GM18867 (cell line): ENCODE measurements at regions not wholly inside any gene's neighbourhood (a gene's known extent, or its start where the extent isn't known, plus 50 kb on each side); places are given as distances from the start of the nearest gene placed in this dataset.
A peak's percentile ranks its signal among the peaks of the same experiment; 100 is the strongest.

Experiments used
- ATAC-seq: cut with Tn5 transposase; IDR thresholded peaks from one replicate; pipeline ENCODE4 v1.9.1; 2021; ENCODE audit warnings: mild to moderate bottlenecking, moderate library complexity; ENCODE audit not compliant: unreplicated experiment

DNA sequence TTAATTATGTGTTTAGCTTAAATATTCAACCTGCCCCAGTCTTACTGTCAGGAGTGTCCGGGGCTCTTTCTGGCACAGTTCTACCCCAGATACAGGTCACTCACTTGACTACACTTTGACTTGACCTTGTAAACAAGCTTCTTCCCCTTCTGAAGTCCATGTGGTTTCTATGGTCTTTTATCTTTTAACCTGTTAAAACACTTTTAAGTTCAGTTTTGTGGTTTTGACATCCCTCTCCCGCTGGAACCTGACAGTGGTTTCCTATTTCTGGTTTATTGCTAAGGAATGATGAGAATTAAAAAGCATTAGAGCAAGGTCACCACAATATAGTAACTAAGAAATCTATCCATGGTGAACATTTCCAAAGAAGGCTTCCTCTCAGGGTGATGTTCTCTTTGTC, 300.1 kb downstream of the TMEM167A start:
- ATAC-seq: no peak

GRCh38 chr5:82772281-82772680, 304.9 kb downstream of the TMEM167A start:
- no peak for ATAC-seq

GRCh38 chr5:82766206-82766605, 311.0 kb downstream of the TMEM167A start:
- ATAC-seq: no peak

DNA sequence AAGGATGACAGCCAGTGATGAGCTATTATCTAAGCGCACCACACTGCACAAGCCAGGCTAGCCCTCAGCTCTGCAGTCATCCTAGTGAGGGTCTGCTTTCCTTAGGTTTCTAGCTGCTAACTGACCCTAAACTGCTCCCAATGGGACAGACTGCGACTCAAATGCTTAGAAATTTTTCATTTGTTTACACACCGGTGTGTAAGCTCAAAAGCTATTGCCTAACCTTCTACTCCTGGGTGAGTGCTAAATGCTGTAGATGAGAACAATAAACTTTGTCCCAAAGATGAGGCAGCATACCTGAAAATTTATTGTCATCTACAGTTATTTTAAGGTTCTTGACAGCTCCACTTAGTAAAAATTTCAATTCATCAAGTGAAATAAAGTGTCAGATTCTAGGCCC, 311.4 kb downstream of the TMEM167A start:
- no peak for ATAC-seq

GRCh38 chr5:82760856-82761255, 316.3 kb downstream of the TMEM167A start:
- no peak for ATAC-seq

- ATAC-seq: no peak
These were observed 318.3 kb downstream of the TMEM167A start for GRCh38 chr5:82758881-82759280.

DNA sequence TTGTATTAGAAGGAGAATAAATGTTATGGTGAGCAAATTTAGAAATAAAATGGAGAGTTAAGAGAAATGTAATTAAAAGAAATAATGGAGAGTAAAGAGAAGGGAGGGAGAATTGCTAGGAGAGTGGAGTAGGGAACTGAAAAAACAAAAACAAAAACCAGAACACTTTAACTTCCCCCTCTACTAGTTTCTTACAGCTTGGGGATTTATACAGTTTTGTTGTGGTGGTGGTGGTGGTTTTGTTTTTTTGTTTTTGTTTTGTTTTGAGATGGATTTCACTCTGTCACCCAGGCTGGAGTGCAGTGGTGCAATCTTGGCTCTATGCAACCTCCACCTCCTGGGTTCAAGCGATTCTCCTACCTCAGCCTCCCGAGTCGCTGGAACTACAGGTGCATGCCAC, 322.4 kb downstream of the TMEM167A start:
- peak; percentile 94 for ATAC-seq

DNA sequence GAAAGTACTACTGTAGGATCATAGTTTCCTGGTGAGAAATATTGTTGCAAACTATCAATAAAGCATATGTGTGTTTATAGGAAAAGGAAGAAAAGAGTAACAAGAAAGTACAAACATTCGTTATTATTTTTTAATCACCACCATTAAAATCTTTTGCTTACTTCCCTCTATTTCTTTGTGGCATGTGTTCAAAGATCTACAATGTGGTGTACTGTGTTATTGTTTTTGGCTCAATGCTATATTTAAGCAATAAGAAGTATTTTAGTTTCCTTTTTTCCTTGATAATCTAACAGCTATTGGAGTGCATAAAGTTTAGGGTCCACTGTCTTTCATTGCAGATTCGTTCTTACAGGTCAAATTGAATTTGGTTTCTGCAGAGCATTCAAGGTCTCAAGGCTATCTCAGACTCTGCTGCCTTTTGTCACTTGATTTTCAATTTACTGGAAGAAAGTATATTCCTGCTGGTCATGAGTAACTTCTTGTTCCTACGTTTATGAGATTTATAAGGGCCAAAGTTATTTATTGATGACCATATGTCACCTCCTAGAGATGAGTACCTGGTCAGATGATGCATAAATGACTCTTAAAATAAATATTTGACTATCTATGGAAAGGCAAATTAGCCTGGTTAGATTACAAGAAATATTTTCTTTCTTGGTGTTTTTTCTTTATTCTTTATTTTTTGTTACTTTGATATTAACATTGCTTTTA, 323.0 kb downstream of the TMEM167A start:
- no peak for ATAC-seq

DNA sequence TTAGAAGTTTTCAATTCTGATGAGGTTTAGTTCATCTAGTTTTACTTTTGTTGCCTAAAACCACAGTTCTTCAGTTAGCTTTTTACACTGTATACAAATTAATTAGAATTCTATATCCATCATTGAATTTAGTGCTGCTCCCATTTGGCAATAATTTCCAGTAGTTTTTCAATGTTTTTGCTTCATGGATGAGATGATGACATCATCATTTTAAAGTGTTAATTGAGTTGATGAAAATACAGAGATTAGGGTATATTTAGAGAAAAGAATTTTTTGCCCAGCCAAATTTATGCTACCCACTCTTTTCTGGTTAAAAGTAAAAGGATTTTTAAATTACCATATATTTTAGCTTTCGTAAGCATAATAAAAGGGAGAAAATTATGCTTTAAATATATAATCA, 323.8 kb downstream of the TMEM167A start:
- peak; percentile 40 for ATAC-seq

DNA sequence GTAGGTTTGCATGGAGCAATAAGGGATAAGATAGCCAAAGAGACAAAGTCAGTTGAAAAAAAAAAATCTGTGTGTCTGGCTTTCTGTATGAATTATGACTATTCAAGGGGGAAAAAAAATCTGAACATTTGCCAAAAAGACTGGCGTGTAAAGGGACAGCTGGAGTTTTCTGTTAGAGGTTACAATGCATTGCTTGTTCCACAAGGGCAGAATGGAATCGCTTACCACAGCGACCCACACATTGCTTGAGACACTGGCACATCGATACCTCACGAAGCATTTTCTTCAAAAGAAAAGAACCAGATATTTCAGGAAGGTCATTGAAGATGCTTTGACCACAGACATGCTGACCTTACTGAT, 327.8 kb downstream of the TMEM167A start:
- ATAC-seq: no peak

DNA sequence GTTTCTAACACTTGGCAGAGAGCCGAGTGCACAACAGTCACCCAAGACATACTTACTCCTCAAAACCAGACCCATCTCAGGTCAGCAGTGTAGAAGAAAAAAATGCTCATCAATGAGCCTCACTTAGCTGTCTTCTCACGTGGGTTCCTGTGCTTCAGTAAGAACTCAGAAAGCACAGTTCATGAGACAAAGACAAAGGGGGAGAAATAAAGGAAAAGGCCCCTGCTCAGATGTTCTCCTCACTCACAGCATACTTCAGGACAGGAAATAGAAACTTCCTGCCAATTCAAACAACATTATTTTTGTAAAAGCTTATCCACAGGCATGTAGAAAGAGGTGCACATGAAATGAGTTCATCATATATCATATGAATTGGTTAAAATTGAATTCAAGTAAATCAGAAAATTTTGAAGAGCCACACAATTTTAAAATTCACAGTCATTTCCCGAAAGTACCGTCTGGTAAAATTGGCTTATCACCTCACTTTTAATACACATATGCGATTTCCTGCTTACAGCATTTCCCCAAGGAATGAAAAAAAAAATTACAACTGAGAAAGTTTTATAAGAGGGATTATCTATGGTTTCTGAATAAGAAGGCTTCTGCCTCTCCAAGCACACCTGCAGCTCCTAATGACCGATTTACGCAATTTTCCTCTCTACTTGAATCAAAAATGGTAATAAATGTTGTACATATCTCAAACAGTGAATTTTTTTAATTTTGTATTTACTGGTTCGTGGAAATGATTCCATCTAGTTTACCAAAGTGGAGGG, 328.3 kb downstream of the TMEM167A start:
- ATAC-seq: no peak

DNA sequence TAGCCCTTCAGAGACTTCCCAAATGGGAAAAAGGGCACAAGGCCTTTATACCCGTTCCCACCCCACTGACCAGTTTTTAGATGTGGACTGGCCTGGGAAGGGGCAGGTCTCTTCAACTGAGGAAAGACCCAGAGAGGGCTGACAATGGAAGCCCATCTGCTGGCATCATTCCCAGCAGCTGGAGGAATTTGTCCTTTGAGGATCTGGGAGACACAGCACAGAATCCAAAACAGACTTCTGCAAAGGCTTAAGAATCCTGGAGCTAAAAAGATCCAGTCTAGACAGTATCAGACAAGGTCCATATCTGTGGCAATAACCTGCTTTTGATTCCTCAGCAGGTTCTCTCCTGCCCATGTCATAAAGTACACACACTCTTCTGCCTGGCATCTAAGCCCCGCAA, 329.2 kb downstream of the TMEM167A start:
- ATAC-seq: no peak

GRCh38 chr5:82745016-82745415, 332.2 kb downstream of the TMEM167A start:
- no peak for ATAC-seq

GRCh38 chr5:82738681-82739269, 338.4 kb downstream of the TMEM167A start:
- ATAC-seq: no peak

- ATAC-seq: no peak
These were observed 341.9 kb downstream of the TMEM167A start for GRCh38 chr5:82735160-82735789.

DNA sequence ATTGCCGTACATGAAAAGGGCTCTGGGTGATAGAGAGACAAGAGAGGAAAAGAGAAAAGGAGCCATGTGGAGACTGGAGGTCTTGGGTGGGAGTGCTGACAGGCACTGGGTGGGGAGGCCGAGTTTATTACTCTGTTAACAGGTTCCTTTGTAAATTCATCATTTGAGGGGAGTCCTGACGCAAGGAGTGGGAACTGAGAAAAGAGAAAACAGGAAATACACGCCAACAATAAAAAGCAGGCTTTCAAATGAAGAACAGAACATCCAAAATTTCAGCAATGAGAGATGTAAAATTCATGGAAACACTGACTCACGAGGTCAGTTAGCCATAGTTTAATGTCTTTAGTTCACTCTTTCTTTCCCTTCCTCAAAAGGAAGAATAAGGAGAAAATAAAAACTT, 342.8 kb downstream of the TMEM167A start:
- ATAC-seq: no peak

- no peak for ATAC-seq
These were observed 346.3 kb downstream of the TMEM167A start for GRCh38 chr5:82730913-82731312.

DNA sequence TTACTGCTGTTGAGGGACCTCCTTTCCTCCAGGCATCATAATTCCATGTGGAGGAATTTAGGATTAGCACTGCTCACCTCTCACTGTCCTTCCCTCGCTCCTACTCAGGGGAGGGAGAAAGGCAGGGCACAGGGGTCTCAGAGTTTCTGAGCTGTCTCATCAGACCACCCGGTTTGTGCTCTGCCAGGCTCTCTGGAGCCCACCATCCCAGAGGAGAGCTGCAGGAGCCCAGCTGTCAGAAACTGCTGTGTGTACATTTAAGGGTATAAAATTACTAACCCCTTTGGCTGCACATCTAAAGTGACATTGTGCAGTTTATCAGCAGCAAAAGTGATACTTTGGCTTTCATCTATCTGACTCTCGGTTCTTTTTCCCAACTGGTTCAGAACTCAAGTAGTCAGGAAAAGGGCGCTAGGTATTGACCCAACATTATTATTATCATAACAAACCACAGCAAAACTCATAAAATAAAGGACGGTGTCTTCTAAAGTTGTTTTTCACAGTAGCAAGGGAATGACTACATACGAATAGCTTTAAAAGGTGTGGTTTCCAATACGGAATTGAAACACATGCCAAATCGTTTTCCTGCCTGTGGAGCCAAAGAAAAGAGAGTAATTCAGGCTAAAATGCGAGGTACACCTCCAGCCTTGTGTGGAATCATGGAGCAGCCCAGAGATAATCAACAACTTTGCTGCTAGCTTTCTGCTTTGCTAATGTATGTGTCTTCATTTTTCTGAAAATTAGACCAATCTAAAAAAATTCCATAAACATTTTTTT, 348.1 kb downstream of the TMEM167A start:
- ATAC-seq: no peak

- no peak for ATAC-seq
These were observed 354.0 kb downstream of the TMEM167A start for GRCh38 chr5:82723168-82723567.

- no peak for ATAC-seq
These were observed 356.1 kb downstream of the TMEM167A start for GRCh38 chr5:82721087-82721410.
